CD14-positive monocyte (primary cell): ENCODE measurements at regions not wholly inside any gene's neighbourhood (a gene's known extent, or its start where the extent isn't known, plus 50 kb on each side); places are given as distances from the start of the nearest gene placed in this dataset.

Experiments
- DNase-seq, 3 donors: peaks; one replicate each; pipeline ENCODE4 v3.0.0-alpha.2; 2011 to 2022
- H2AFZ ChIP-seq: 2 replicates; pipeline ENCODE4 v1.6.0; 2012; ENCODE audit warnings: mild to moderate bottlenecking, low read depth, low read length, inconsistent platforms; ENCODE audit not compliant: insufficient read depth, poor library complexity, severe bottlenecking
- H3K27ac ChIP-seq, 2 donors: 1 replicate in 1 of 2; 2 replicates in 1 of 2; pipeline ENCODE4 v1.5.1; 2012 to 2013; ENCODE audit warnings: low read length in 2 of 2, control low read depth in 1 of 2, inconsistent platforms in 1 of 2, low read depth in 1 of 2, mild to moderate bottlenecking in 1 of 2
- H3K27me3 ChIP-seq, 2 donors: one replicate each; pipeline versions ENCODE4 v1.6.0 to v1.6.1; 2011 to 2013; ENCODE audit warnings: low read length in 2 of 2; ENCODE audit not compliant: control insufficient read depth in 2 of 2, insufficient read depth in 2 of 2
- H3K36me3 ChIP-seq, 2 donors: replicated peaks in 1 of 2; 1 replicate in 1 of 2; 2 replicates in 1 of 2; pipeline versions ENCODE4 v1.5.1 to v1.6.1; 2012 to 2013; ENCODE audit warnings: low read length in 2 of 2, control low read depth in 1 of 2, inconsistent platforms in 1 of 2, mild to moderate bottlenecking in 1 of 2; ENCODE audit not compliant: insufficient read depth in 2 of 2, control insufficient read depth in 1 of 2
- H3K4me1 ChIP-seq, 2 donors: 1 replicate in 1 of 2; 2 replicates in 1 of 2; pipeline versions ENCODE4 v1.5.1 to v1.6.1; 2012 to 2013; ENCODE audit warnings: low read length in 2 of 2, control low read depth in 1 of 2, inconsistent platforms in 1 of 2, mild to moderate bottlenecking in 1 of 2, moderate library complexity in 1 of 2; ENCODE audit not compliant: insufficient read depth in 2 of 2, control insufficient read depth in 1 of 2
- H3K4me2 ChIP-seq: replicated peaks from 2 replicates; pipeline ENCODE3; 2012; ENCODE audit warnings: low read length, moderate library complexity, mild to moderate bottlenecking; ENCODE audit not compliant: poor library complexity, severe bottlenecking; ENCODE audit errors: extremely low read depth
- H3K4me3 ChIP-seq, 3 experiments: fragments of 200-600 bp in 1 of 3; sonication (generic) in 1 of 3; replicated peaks in 1 of 3; 1 replicate in 2 of 3; 2 replicates in 1 of 3; pipeline ENCODE4 v1.5.1; 2011 to 2013; ENCODE audit warnings: low read length in 3 of 3, mild to moderate bottlenecking in 3 of 3, control low read depth in 2 of 3, low read depth in 2 of 3, inconsistent platforms in 1 of 3, moderate library complexity in 1 of 3
- H3K79me2 ChIP-seq: 2 replicates; pipeline ENCODE4 v1.6.0; 2012; ENCODE audit warnings: mild to moderate bottlenecking, control low read depth, inconsistent platforms, low read length, moderate library complexity; ENCODE audit not compliant: insufficient read depth
- H3K9ac ChIP-seq: 2 replicates; pipeline ENCODE4 v1.6.0; 2017; ENCODE audit warnings: low read length, mild to moderate bottlenecking; ENCODE audit not compliant: insufficient read depth, poor library complexity, severe bottlenecking
- H3K9me3 ChIP-seq, 2 donors: replicated peaks in 1 of 2; 1 replicate in 1 of 2; 2 replicates in 1 of 2; pipeline versions ENCODE4 v1.5.1 to v1.6.1; 2012 to 2013; ENCODE audit warnings: low read length in 2 of 2, control low read depth in 1 of 2; ENCODE audit not compliant: control insufficient read depth in 1 of 2, insufficient read depth in 1 of 2
- H4K20me1 ChIP-seq: 2 replicates; pipeline ENCODE4 v1.6.0; 2012; ENCODE audit warnings: mild to moderate bottlenecking, low read length, control low read depth, moderate library complexity; ENCODE audit not compliant: insufficient read depth
- H3K27ac Mint-ChIP-seq, 7 donors: one replicate each; pipeline ENCODE4 v1.8.0; 2020; ENCODE audit warnings: mild to moderate bottlenecking in 7 of 7, mixed read lengths in 7 of 7, moderate library complexity in 6 of 7, inconsistent platforms in 2 of 7
- H3K27me3 Mint-ChIP-seq, 3 donors: one replicate each; pipeline ENCODE4 v1.8.0; 2021 to 2022; ENCODE audit warnings: low read depth in 3 of 3, mild to moderate bottlenecking in 3 of 3, mixed read lengths in 3 of 3, moderate library complexity in 3 of 3, inconsistent platforms in 1 of 3
- H3K36me3 Mint-ChIP-seq, 2 donors: one replicate each; pipeline ENCODE4 v1.8.0; 2020; ENCODE audit warnings: mixed read lengths in 2 of 2, inconsistent platforms in 1 of 2, mild to moderate bottlenecking in 1 of 2
- H3K4me1 Mint-ChIP-seq: one replicate; pipeline ENCODE4 v1.8.0; 2020; ENCODE audit warnings: mild to moderate bottlenecking, mixed read lengths
- H3K4me3 Mint-ChIP-seq, 2 donors: one replicate each; pipeline ENCODE4 v1.8.0; 2020; ENCODE audit warnings: mild to moderate bottlenecking in 2 of 2, mixed read lengths in 2 of 2, moderate library complexity in 1 of 2
- H3K9me3 Mint-ChIP-seq, 7 donors: one replicate each; pipeline ENCODE4 v1.8.0; 2020 to 2022; ENCODE audit warnings: mixed read lengths in 7 of 7, mild to moderate bottlenecking in 6 of 7, moderate library complexity in 6 of 7, inconsistent platforms in 2 of 7
- CTCF ChIP-seq: fragments of 200-600 bp; IDR thresholded peaks from one replicate; pipeline ENCODE4 v1.8.0; 2022; ENCODE audit warnings: antibody characterized with exemption, mild to moderate bottlenecking
- WGBS: methylation state at CpG from one replicate; pipeline ENCODE4 v1.1.5; 2013; ENCODE audit warnings: missing lambda C conversion rate; ENCODE audit not compliant: insufficient coverage; 5-methylcytosine and 5-hydroxymethylcytosine counted together
- intact Hi-C, 2 donors: fragments of 100-400 bp; cut with micrococcal nuclease; formaldehyde crosslinking; loops; one replicate each; pipeline versions ENCODE4 v1.15.0 to v1.15.1; 2023

GRCh38 chr1:190880352-190880751, 402.7 kb upstream of the BRINP3 start:
- Histone ChIP-seq H3K27me3 (no peaks in the 10 kb centered on the region), H4K20me1 (no peaks in the 10 kb centered on the region), H3K36me3 (no peaks in the 10 kb centered on the region), H3K4me1 (no peaks in the 10 kb centered on the region), H2AFZ (no peak overlapping the region), H3K79me2 (no peaks in the 10 kb centered on the region), H3K9me3 (no peaks in the 10 kb centered on the region), H3K27ac (no peak overlapping the region), H3K9ac (no peak overlapping the region), H3K4me3 (no peak overlapping the region), H3K4me2 (no peak overlapping the region)
- no peak overlapping the region for H3K4me3 Mint-ChIP-seq
- no peak for DNase-seq
- peaks cover 0 to 2% (median 1%) of the 10 kb centered on the region in 7 donors for H3K9me3 Mint-ChIP-seq
- no peaks in the 10 kb centered on the region for H3K4me1 Mint-ChIP-seq
- H3K27me3 Mint-ChIP-seq = no peaks in the 10 kb centered on the region
- no peak overlapping the region for H3K27ac Mint-ChIP-seq
- WGBS = no CpG with 5 or more reads among the region's 3 CpGs
- intact Hi-C loops = no loop called here
- no peak for TF ChIP-seq CTCF
- no peaks in the 10 kb centered on the region for H3K36me3 Mint-ChIP-seq

DNA sequence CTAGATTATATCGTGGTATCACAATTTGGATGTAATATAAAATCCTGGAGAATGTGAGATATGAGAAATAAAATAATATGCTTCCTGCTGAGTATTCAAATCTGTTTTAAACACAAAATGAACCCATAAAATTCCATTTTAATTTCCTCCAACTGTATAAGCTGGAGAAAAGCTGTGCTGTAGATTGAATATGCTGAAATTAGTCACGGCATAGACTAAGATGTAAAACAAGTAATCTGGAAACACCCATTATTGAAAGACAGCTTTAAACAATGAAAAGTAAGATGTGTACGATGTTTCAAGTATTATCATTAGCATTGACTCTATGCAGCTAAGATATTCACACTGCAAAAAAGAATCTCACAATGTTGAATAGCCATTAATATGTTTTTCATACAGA, 403.4 kb upstream of the BRINP3 start:
- no peaks in the 10 kb centered on the region for H3K9me3 ChIP-seq
- Mint-ChIP-seq H3K36me3 (no peaks in the 10 kb centered on the region), H3K27ac (no peak overlapping the region), H3K9me3 (peaks cover 0 to 2% (median 0%) of the 10 kb centered on the region in 7 donors), H3K4me3 (no peak overlapping the region), H3K4me1 (no peaks in the 10 kb centered on the region), H3K27me3 (no peaks in the 10 kb centered on the region)
- no peaks in the 10 kb centered on the region for H4K20me1 ChIP-seq
- H2AFZ ChIP-seq = no peak overlapping the region
- no peak for TF ChIP-seq CTCF
- no peaks in the 10 kb centered on the region for H3K4me1 ChIP-seq
- H3K9ac ChIP-seq = no peak overlapping the region
- no peak for DNase-seq
- H3K79me2 ChIP-seq = no peaks in the 10 kb centered on the region
- no peak overlapping the region for H3K4me3 ChIP-seq
- no peak overlapping the region for H3K27ac ChIP-seq
- no peaks in the 10 kb centered on the region for H3K27me3 ChIP-seq
- no peak overlapping the region for H3K4me2 ChIP-seq
- no peaks in the 10 kb centered on the region for H3K36me3 ChIP-seq
- WGBS = no CpG with 5 or more reads among the region's 3 CpGs
- intact Hi-C loops = no loop called here
